Pancreas (tissue), 10 donors: ENCODE measurements at regions not wholly inside any gene's neighbourhood (a gene's known extent, or its start where the extent isn't known, plus 50 kb on each side); places are given as distances from the start of the nearest gene placed in this dataset.

Source experiments
- ATAC-seq, 4 donors: fragments of 200-7000 bp; cut with Tn5 transposase; one replicate each; pipeline versions ENCODE4 v1.8.0 to v1.9.1; 2020; ENCODE audit warnings: mild to moderate bottlenecking in 4 of 4, moderate library complexity in 4 of 4
- DNase-seq, 6 donors: peaks; one replicate each; pipeline ENCODE4 v3.0.0-alpha.2; 2020
- FAIRE-seq: peaks from 2 replicates; lab custom pipeline; 2012; peaks lifted over from hg19 to GRCh38; lab: Jason Lieb, UNC
- H3K27ac ChIP-seq, 4 donors: fragments of 200-600 bp; sonication (generic); 1 replicate in 3 of 4; 2 replicates in 1 of 4; pipeline versions ENCODE4 v1.5.0 to v1.8.0; 2020
- H3K27me3 ChIP-seq, 4 donors: fragments of 200-600 bp; one replicate each; pipeline ENCODE4 v1.8.0; 2021
- H3K36me3 ChIP-seq, 3 donors: fragments of 200-600 bp; sonication (generic) in 1 of 3; one replicate each; pipeline versions ENCODE4 v1.5.0 to v1.8.0; 2020 to 2021
- H3K4me1 ChIP-seq, 3 donors: fragments of 200-600 bp; one replicate each; pipeline ENCODE4 v1.8.0; 2021
- H3K4me3 ChIP-seq, 4 donors: fragments of 200-600 bp; sonication (generic) in 2 of 4; one replicate each; pipeline versions ENCODE4 v1.5.0 to v1.8.0; 2020 to 2021
- H3K9me3 ChIP-seq, 4 donors: fragments of 200-600 bp; one replicate each; pipeline ENCODE4 v1.8.0; 2021
- CTCF ChIP-seq, 4 donors: fragments of 200-600 bp; sonication (generic) in 3 of 4; IDR thresholded peaks; one replicate each; pipeline versions ENCODE4 v1.5.0 to v1.8.0; 2021; ENCODE audit warnings: antibody characterized with exemption in 4 of 4
- WGBS, 2 donors: extraction: QIAGEN DNeasy Blood & Tissue Kit; methylation state at CpG; one replicate each; pipeline ENCODE4 v1.1.7; 2013; 5-methylcytosine and 5-hydroxymethylcytosine counted together
- intact Hi-C, 3 donors: fragments of 100-400 bp; cut with DNase I; formaldehyde crosslinking; loops; one replicate each; pipeline versions ENCODE4 v1.11.1 to v1.14.2; 2022
- donor health status: healthy with polysubstance abuse.
- donor health status: DM: no; HTN: no; CAD: no; lungs with moderate emphysema.
- donor health status: DM: no; HTN: no; CAD: no.
- donor health status: control.
- donor health status: control.
- donor health status: Bipolar disorder and iron deficiency.
- donor health status: DM: yes; HTN: yes; CAD: no.
- donor health status: DM: no; HTN: no; CAD: no.
- donor health status: DM: no; HTN: no; CAD: no.
- donor health status: DM: yes; HTN: yes; CAD: no.

GRCh38 chr22:47392729-47393128 lies 630.3 kb downstream of the TBC1D22A start:
- WGBS, 2 donors: 68 to 76% methylated on average over 8 of the region's 8 CpGs

GRCh38 chr22:47392054-47392347 lies 629.6 kb downstream of the TBC1D22A start:
- H3K27me3 ChIP-seq: peaks cover 0 to 3% (median 0%) of the 10 kb centered on the region in 4 donors
- H3K36me3 ChIP-seq: no peaks in the 10 kb centered on the region
- 74 to 75% methylated on average over 10 to 11 of the region's 11 CpGs for WGBS, 2 donors
- TF ChIP-seq CTCF (IDR thresholded peaks at IDR 0.05): no peak
- DNase-seq: peak in 1 of 6 donors; percentile 14
- ATAC-seq: no peak
- H3K4me1 ChIP-seq: no peaks in the 10 kb centered on the region
- no peaks in the 10 kb centered on the region for H3K9me3 ChIP-seq
- no peak for FAIRE-seq
- H3K4me3 ChIP-seq: no peak overlapping the region
- intact Hi-C loops: no loop called here
- H3K27ac ChIP-seq: no peak overlapping the region

More at GRCh38 chr22:47392729-47393128, 630.3 kb downstream of the TBC1D22A start:
- FAIRE-seq: no peak
- Histone ChIP-seq H3K4me3 (no peak overlapping the region), H3K36me3 (no peaks in the 10 kb centered on the region), H3K9me3 (no peaks in the 10 kb centered on the region), H3K27me3 (no peaks in the 10 kb centered on the region), H3K27ac (no peak overlapping the region), H3K4me1 (no peaks in the 10 kb centered on the region)
- DNase-seq: peak in 1 of 6 donors; percentile 39
- no peak for TF ChIP-seq CTCF (IDR thresholded peaks at IDR 0.05)
- ATAC-seq: no peak
- intact Hi-C loops: no loop called here

- DNase-seq (no peak), FAIRE-seq (no peak), ATAC-seq (no peak)
- Histone ChIP-seq H3K27me3 (peaks cover 0 to 8% (median 0%) of the 10 kb centered on the region in 4 donors), H3K9me3 (no peaks in the 10 kb centered on the region), H3K36me3 (no peaks in the 10 kb centered on the region), H3K27ac (no peak overlapping the region), H3K4me1 (no peaks in the 10 kb centered on the region), H3K4me3 (no peak overlapping the region)
- intact Hi-C loops: no loop called here
- no peak for TF ChIP-seq CTCF (IDR thresholded peaks at IDR 0.05)
- 61 to 73% methylated on average over 23 of the region's 23 CpGs for WGBS, 2 donors
Measured at GRCh38 chr22:47391169-47392053, 629.0 kb downstream of the TBC1D22A start.

GRCh38 chr22:47390026-47390970 lies 627.8 kb downstream of the TBC1D22A start:
- DNase-seq (peak in 1 of 6 donors; percentile 22), ATAC-seq (no peak), FAIRE-seq (no peak)
- TF ChIP-seq CTCF (IDR thresholded peaks at IDR 0.05): no peak
- H3K9me3 ChIP-seq: no peaks in the 10 kb centered on the region
- H3K27me3 ChIP-seq: peaks cover 0 to 9% (median 0%) of the 10 kb centered on the region in 4 donors
- H3K4me1 ChIP-seq: no peaks in the 10 kb centered on the region
- no peaks in the 10 kb centered on the region for H3K36me3 ChIP-seq
- no peak overlapping the region for H3K27ac ChIP-seq
- 69 to 75% methylated on average over 44 of the region's 44 CpGs for WGBS, 2 donors
- H3K4me3 ChIP-seq: no peak overlapping the region
- intact Hi-C loops: no loop called here
